ENCODE measurements at regions not wholly inside any gene's neighbourhood (a gene's known extent, or its start where the extent isn't known, plus 50 kb on each side); places are given as distances from the start of the nearest gene placed in this dataset.

DNA sequence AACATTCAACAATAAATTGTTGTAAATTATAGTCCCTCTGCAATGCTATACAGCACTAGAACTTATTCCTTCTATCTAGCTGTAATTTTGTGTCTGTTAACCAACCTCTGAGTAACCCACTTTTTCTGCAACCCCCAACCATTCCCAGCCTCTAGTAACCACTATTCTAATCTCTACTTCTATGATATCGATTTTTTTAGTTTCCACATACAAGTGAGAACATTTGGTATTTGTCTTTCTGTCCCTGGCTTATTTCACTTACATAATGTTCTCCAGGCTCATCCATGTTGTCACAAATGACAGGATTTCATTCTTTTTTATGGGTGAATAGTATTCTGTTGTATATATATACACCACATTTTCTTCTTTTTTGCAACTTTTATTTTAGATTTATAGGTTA lies 147.6 kb downstream of the MAIP1 start:
- TF ChIP-seq, protein P1, sequence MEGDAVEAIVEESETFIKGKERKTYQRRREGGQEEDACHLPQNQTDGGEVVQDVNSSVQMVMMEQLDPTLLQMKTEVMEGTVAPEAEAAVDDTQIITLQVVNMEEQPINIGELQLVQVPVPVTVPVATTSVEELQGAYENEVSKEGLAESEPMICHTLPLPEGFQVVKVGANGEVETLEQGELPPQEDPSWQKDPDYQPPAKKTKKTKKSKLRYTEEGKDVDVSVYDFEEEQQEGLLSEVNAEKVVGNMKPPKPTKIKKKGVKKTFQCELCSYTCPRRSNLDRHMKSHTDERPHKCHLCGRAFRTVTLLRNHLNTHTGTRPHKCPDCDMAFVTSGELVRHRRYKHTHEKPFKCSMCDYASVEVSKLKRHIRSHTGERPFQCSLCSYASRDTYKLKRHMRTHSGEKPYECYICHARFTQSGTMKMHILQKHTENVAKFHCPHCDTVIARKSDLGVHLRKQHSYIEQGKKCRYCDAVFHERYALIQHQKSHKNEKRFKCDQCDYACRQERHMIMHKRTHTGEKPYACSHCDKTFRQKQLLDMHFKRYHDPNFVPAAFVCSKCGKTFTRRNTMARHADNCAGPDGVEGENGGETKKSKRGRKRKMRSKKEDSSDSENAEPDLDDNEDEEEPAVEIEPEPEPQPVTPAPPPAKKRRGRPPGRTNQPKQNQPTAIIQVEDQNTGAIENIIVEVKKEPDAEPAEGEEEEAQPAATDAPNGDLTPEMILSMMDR (IDR thresholded peaks at IDR 0.05), result no peak
- TF ChIP-seq POLR2AphosphoS5 (IDR thresholded peaks at IDR 0.05; ENCODE audit: low read depth, low read length), result no peak
- TF ChIP-seq REST (IDR thresholded peaks at IDR 0.05; ENCODE audit: insufficient read depth in 1 of 2, low read depth in 2 of 2, low read length in 1 of 2), result no peak
- TF ChIP-seq TCF7L2 (IDR thresholded peaks at IDR 0.05; ENCODE audit: low read depth, low read length), result no peak
- no peak for TF ChIP-seq SIN3A (IDR thresholded peaks at IDR 0.05; ENCODE audit: borderline replicate concordance, insufficient read depth, low read depth, low read length)
